ENCODE measurements at regions not wholly inside any gene's neighbourhood (a gene's known extent, or its start where the extent isn't known, plus 50 kb on each side); places are given as distances from the start of the nearest gene placed in this dataset.

- no peak overlapping the region for H3K4me3 ChIP-seq (replicated peaks in 1 of 2; ENCODE audit: low read depth in 2 of 2, low read length in 2 of 2)
- peak in 1 of 2 donors; percentile 0 for DNase-seq (ENCODE audit: low read depth in 2 of 2)
- no peak for TF ChIP-seq CTCF (IDR thresholded peaks at IDR 0.05; ENCODE audit: low read depth, low read length)
Observed at GRCh38 chrX:80181079-80181478, 166.5 kb downstream of the TBX22 start.

GRCh38 chrX:80184854-80185253 lies 170.3 kb downstream of the TBX22 start:
- no peak for DNase-seq (ENCODE audit: low read depth in 2 of 2)
- no peak overlapping the region for H3K4me3 ChIP-seq (replicated peaks in 1 of 2; ENCODE audit: low read depth in 2 of 2, low read length in 2 of 2)
- no peak for TF ChIP-seq CTCF (IDR thresholded peaks at IDR 0.05; ENCODE audit: low read depth, low read length)

- H3K4me3 ChIP-seq (replicated peaks in 1 of 2; ENCODE audit: low read depth in 2 of 2, low read length in 2 of 2) = no peak overlapping the region
- TF ChIP-seq CTCF (IDR thresholded peaks at IDR 0.05; ENCODE audit: low read depth, low read length) = no peak
- no peak for DNase-seq (ENCODE audit: low read depth in 2 of 2)
Observed at GRCh38 chrX:80206647-80207046, 192.1 kb downstream of the TBX22 start.

GRCh38 chrX:80207327-80207726 lies 192.8 kb downstream of the TBX22 start:
- DNase-seq (ENCODE audit: low read depth in 2 of 2) = no peak
- no peak for TF ChIP-seq CTCF (IDR thresholded peaks at IDR 0.05; ENCODE audit: low read depth, low read length)
- no peak overlapping the region for H3K4me3 ChIP-seq (replicated peaks in 1 of 2; ENCODE audit: low read depth in 2 of 2, low read length in 2 of 2)

GRCh38 chrX:80216086-80216485 lies 201.5 kb downstream of the TBX22 start:
- H3K4me3 ChIP-seq (replicated peaks in 1 of 2; ENCODE audit: low read depth in 2 of 2, low read length in 2 of 2) = no peak overlapping the region
- peak; percentile 30 to 41 for DNase-seq (ENCODE audit: low read depth in 2 of 2)
- no peak for TF ChIP-seq CTCF (IDR thresholded peaks at IDR 0.05; ENCODE audit: low read depth, low read length)

GRCh38 chrX:80223982-80224579 lies 196.2 kb upstream of the TENT5D start:
- no peak for TF ChIP-seq CTCF (IDR thresholded peaks at IDR 0.05; ENCODE audit: low read depth, low read length)
- H3K4me3 ChIP-seq (replicated peaks in 1 of 2; ENCODE audit: low read depth in 2 of 2, low read length in 2 of 2) = no peak overlapping the region
- peak in 1 of 2 donors; percentile 2 for DNase-seq (ENCODE audit: low read depth in 2 of 2)

- H3K4me3 ChIP-seq (replicated peaks in 1 of 2; ENCODE audit: low read depth in 2 of 2, low read length in 2 of 2) = no peak overlapping the region
- no peak for DNase-seq (ENCODE audit: low read depth in 2 of 2)
- no peak for TF ChIP-seq CTCF (IDR thresholded peaks at IDR 0.05; ENCODE audit: low read depth, low read length)
Observed at GRCh38 chrX:80229626-80230025, 190.6 kb upstream of the TENT5D start.
